Stimulated activated effector memory CD8-positive, alpha-beta T cell treated with anti-CD3 and anti-CD28 coated beads, Interleukin-12 subunit alpha, Interleukin-12 subunit beta, amount 100 ng/mL, for 72 hours (primary cell): ENCODE measurements at regions not wholly inside any gene's neighbourhood (a gene's known extent, or its start where the extent isn't known, plus 50 kb on each side); places are given as distances from the start of the nearest gene placed in this dataset.
"Not testable (repeated sequence)": the region's sequence is repeated elsewhere in the genome, so short reads cannot be mapped to it uniquely, and the experiment has no call there.

Source experiments
- ATAC-seq: fragments of 150-1000 bp; cut with Tn5 transposase; 2 replicates; pipeline ENCODE4 v1.10.0; 2021
- DNase-seq, 2 donors: peaks; one replicate each; pipeline ENCODE4 v3.0.0; 2021 to 2022; ENCODE audit warnings: low spot score in 2 of 2
- H3K27ac Mint-ChIP-seq: one replicate; pipeline ENCODE4 v1.8.0; 2022; ENCODE audit warnings: mild to moderate bottlenecking, mixed read lengths
- H3K36me3 Mint-ChIP-seq: one replicate; pipeline ENCODE4 v1.8.0; 2022; ENCODE audit warnings: mild to moderate bottlenecking, mixed read lengths
- H3K4me1 Mint-ChIP-seq: one replicate; pipeline ENCODE4 v1.8.0; 2022; ENCODE audit warnings: mixed read lengths
- H3K4me3 Mint-ChIP-seq: one replicate; pipeline ENCODE4 v1.8.0; 2022; ENCODE audit warnings: mild to moderate bottlenecking, mixed read lengths
- H3K9me3 Mint-ChIP-seq: one replicate; pipeline ENCODE4 v1.8.0; 2022; ENCODE audit warnings: mixed read lengths

GRCh38 chr6:112665815-112666214 is 318.7 kb downstream of the RFPL4B start:
- no peak overlapping the region for H3K4me3 Mint-ChIP-seq
- H3K36me3 Mint-ChIP-seq: no peaks in the 10 kb centered on the region
- ATAC-seq: no peak
- no peaks in the 10 kb centered on the region for H3K4me1 Mint-ChIP-seq
- H3K27ac Mint-ChIP-seq: no peak overlapping the region
- DNase-seq: no peak
- no peaks in the 10 kb centered on the region for H3K9me3 Mint-ChIP-seq

DNA sequence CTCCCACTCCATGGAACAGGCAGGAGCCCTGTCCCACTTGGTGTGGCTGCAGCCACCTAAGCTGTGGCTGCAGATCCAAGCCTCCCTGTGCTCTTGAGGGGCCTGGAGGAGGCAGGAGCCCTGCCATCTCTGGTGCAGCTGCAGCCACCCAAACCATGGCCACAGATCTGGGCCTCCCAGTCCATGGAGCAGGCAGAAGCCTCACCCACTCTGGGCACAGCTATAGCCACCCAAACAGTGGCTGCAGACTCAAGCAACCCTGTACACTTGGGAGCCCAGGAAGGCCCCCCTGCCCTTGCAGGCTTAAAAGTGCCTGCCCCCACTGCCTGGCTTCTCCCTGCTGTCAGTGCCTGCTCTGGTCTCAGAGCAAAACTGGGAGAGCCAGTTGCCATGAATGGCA is 320.3 kb downstream of the RFPL4B start:
- Mint-ChIP-seq H3K4me3 (no peak overlapping the region), H3K9me3 (no peaks in the 10 kb centered on the region), H3K4me1 (no peaks in the 10 kb centered on the region), H3K27ac (no peak overlapping the region), H3K36me3 (no peaks in the 10 kb centered on the region)
- DNase-seq: no peak
- peak; percentile 41 for ATAC-seq

GRCh38 chr6:112680091-112680490 is 333.0 kb downstream of the RFPL4B start:
- no peak overlapping the region for H3K4me3 Mint-ChIP-seq
- no peaks in the 10 kb centered on the region for H3K4me1 Mint-ChIP-seq
- H3K27ac Mint-ChIP-seq: no peak overlapping the region
- ATAC-seq: no peak
- no peaks in the 10 kb centered on the region for H3K36me3 Mint-ChIP-seq
- H3K9me3 Mint-ChIP-seq: no peaks in the 10 kb centered on the region
- no peak for DNase-seq

DNA sequence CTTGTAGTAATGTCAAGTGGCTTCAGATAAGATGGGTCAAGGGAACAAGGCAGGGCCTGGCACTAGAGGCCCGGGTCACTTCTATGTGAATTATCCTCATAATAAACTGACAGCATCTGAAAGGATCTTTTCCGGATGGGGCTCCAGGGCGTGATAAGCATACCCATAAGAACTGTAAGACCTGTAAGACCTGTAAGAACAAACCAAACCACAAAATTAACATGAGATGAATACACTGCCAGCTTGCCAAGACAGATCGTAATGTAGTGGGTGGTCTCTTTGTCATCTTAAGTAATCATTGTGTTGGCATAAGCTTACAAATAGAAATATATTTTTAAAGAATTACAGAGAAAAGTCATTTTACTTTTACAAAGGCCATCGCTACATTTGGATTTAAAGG is 334.9 kb downstream of the RFPL4B start:
- DNase-seq (no peak), ATAC-seq (no peak)
- Mint-ChIP-seq H3K4me3 (no peak overlapping the region), H3K27ac (no peak overlapping the region), H3K9me3 (no peaks in the 10 kb centered on the region), H3K36me3 (no peaks in the 10 kb centered on the region), H3K4me1 (no peaks in the 10 kb centered on the region)

- no peaks in the 10 kb centered on the region for H3K36me3 Mint-ChIP-seq
- H3K9me3 Mint-ChIP-seq: no peaks in the 10 kb centered on the region
- no peak overlapping the region for H3K27ac Mint-ChIP-seq
- H3K4me3 Mint-ChIP-seq: no peak overlapping the region
- no peak for DNase-seq
- H3K4me1 Mint-ChIP-seq: no peaks in the 10 kb centered on the region
- no peak for ATAC-seq
These were observed 336.0 kb downstream of the RFPL4B start for GRCh38 chr6:112683106-112683505.

DNA sequence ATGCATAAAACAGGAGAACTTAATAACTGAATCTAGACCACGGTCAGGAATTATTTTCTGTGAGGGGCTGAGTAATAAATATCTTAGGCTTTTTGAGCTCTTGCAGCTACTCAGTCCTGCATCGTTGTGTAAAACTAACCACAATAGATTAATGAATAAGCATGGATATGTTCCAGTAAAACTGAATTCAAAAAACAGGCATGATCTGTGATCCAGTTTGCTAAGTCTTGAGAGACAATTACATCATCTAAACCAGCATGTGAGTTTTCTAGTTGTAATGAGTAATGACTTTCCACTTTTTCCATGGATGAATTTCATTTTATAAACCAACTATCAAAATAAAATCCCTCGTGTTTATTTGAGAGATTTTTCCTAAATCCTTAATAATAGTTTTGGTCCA is 336.8 kb downstream of the RFPL4B start:
- no peaks in the 10 kb centered on the region for H3K36me3 Mint-ChIP-seq
- no peaks in the 10 kb centered on the region for H3K9me3 Mint-ChIP-seq
- DNase-seq (no peak), ATAC-seq (no peak)
- no peaks in the 10 kb centered on the region for H3K4me1 Mint-ChIP-seq
- no peak overlapping the region for H3K4me3 Mint-ChIP-seq
- H3K27ac Mint-ChIP-seq: no peak overlapping the region

- not testable (repeated sequence) for H3K4me1 Mint-ChIP-seq, H3K27ac Mint-ChIP-seq, H3K9me3 Mint-ChIP-seq, H3K4me3 Mint-ChIP-seq, ATAC-seq, H3K36me3 Mint-ChIP-seq, DNase-seq
These were observed 338.5 kb downstream of the RFPL4B start for GRCh38 chr6:112685521-112686220.

GRCh38 chr6:112688487-112689165 is 341.5 kb downstream of the RFPL4B start:
- H3K4me1 Mint-ChIP-seq, H3K4me3 Mint-ChIP-seq, ATAC-seq, H3K27ac Mint-ChIP-seq, DNase-seq, H3K36me3 Mint-ChIP-seq, H3K9me3 Mint-ChIP-seq: not testable (repeated sequence)

DNA sequence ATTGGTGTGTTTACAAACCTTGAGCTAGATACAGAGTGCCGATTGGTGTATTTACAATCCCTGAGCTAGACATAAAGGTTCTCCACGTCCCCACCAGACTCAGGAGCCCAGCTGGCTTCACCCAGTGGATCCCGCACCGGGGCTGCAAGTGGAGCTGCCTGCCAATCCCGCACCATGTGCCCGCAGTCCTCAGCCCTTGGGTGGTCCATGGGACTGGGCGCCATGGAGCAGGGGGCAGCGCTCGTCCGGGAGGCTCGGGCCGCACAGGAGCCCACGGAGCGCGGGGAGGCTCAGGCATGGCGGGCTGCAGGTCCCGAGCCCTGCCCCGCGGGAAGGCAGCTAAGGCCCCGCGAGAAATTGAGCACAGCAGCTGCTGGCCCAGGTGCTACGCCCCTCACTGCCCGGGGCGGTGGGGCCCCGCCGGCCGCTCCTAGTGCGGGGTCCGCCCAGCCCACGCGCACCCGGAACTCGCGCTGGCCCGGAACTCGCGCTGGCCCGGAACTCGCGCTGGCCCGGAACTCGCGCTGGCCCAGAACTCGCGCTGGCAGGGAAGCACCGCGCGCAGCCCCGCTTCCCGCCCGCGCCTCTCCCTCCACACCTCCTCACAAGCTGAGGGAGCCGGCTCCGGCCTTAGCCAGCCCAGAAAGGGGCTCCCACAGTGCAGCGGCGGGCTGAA is 342.2 kb downstream of the RFPL4B start:
- not testable (repeated sequence) for ATAC-seq, DNase-seq, H3K4me1 Mint-ChIP-seq, H3K4me3 Mint-ChIP-seq, H3K27ac Mint-ChIP-seq, H3K36me3 Mint-ChIP-seq, H3K9me3 Mint-ChIP-seq

DNA sequence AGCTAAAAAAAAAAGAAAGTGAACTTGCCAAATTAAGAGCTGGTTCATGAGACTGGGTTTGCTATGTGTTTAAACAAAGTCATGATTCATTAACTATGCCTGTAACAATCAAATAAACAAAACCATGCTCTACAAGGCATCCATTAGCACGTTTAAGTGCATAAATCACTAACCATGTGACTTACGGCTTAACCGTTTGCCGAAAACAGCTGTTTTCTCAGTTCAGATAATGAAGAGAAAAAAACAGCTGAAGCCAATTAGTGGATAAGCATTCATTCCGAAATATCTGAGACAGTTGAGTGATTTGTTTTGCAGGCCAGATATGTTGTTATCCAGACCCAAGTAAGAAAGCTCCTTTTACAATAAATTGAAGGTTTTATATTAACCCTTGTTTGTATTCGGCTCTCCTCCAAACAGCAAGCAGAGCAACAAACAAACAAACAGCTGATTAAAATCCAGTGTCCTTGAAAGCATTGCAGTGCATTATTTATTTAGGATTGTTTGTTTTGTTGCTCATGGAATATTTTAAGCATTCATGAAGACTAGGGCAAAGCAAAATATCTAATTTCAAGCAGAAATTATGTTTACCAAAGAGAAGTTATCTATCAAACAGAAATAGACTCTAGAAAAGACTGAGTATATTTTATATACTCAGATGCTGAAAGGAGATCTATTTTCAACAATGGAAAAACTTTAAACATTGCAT is 343.5 kb downstream of the RFPL4B start:
- no peak overlapping the region for H3K27ac Mint-ChIP-seq
- ATAC-seq (no peak), DNase-seq (no peak)
- H3K36me3 Mint-ChIP-seq: no peaks in the 10 kb centered on the region
- H3K4me3 Mint-ChIP-seq: no peak overlapping the region
- no peaks in the 10 kb centered on the region for H3K9me3 Mint-ChIP-seq
- H3K4me1 Mint-ChIP-seq: no peaks in the 10 kb centered on the region

GRCh38 chr6:112691289-112691688 is 344.2 kb downstream of the RFPL4B start:
- ATAC-seq (no peak), DNase-seq (no peak)
- Mint-ChIP-seq H3K36me3 (no peaks in the 10 kb centered on the region), H3K27ac (no peak overlapping the region), H3K9me3 (no peaks in the 10 kb centered on the region), H3K4me3 (no peak overlapping the region), H3K4me1 (no peaks in the 10 kb centered on the region)

- Mint-ChIP-seq H3K4me3 (no peak overlapping the region), H3K27ac (no peak overlapping the region), H3K36me3 (no peaks in the 10 kb centered on the region), H3K9me3 (no peaks in the 10 kb centered on the region), H3K4me1 (no peaks in the 10 kb centered on the region)
- DNase-seq: no peak
- ATAC-seq: no peak
These were observed 347.9 kb downstream of the RFPL4B start for GRCh38 chr6:112695001-112695400.

- Mint-ChIP-seq H3K36me3 (no peaks in the 10 kb centered on the region), H3K4me3 (no peak overlapping the region), H3K27ac (no peak overlapping the region), H3K4me1 (no peaks in the 10 kb centered on the region), H3K9me3 (peaks cover 8% of the 10 kb centered on the region)
- no peak for DNase-seq
- ATAC-seq: no peak
These were observed 350.1 kb downstream of the RFPL4B start for GRCh38 chr6:112697265-112697664.

DNA sequence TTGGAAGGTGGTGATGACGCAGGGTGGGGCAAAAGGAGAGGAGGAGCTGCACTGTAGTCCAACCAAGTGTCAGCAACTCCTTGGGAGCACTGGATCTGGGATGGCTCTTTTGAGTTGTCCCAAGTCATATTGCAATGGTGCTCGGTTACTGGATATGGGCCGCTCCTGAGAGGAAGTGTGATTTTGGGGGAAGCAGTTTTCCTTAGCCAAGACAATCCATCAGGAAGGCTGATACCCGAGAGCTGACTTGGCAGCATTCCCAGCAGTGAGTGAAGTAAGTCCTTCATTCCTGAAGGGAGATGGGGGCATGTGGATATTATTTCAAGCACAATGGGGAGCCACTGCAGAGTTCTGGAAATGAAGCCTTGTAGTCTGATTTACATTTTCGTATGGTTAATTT is 354.1 kb downstream of the RFPL4B start:
- no peaks in the 10 kb centered on the region for H3K4me1 Mint-ChIP-seq
- H3K4me3 Mint-ChIP-seq: no peak overlapping the region
- H3K36me3 Mint-ChIP-seq: no peaks in the 10 kb centered on the region
- no peak overlapping the region for H3K27ac Mint-ChIP-seq
- ATAC-seq (no peak), DNase-seq (no peak)
- peaks cover 11% of the 10 kb centered on the region for H3K9me3 Mint-ChIP-seq

GRCh38 chr6:112710710-112711109 is 363.6 kb downstream of the RFPL4B start:
- Mint-ChIP-seq H3K36me3 (no peaks in the 10 kb centered on the region), H3K27ac (no peak overlapping the region), H3K9me3 (peaks cover 2% of the 10 kb centered on the region), H3K4me1 (no peaks in the 10 kb centered on the region), H3K4me3 (no peak overlapping the region)
- DNase-seq (no peak), ATAC-seq (no peak)
